ENCODE measurements at regions not wholly inside any gene's neighbourhood (a gene's known extent, or its start where the extent isn't known, plus 50 kb on each side); places are given as distances from the start of the nearest gene placed in this dataset.

GRCh38 chr4:17309567-17310268 lies 202.2 kb downstream of the QDPR start:
- DNase-seq (ENCODE audit: low spot score) (no peak), ATAC-seq (no peak)
- H3K4me3 Mint-ChIP-seq: no peak overlapping the region
- Histone ChIP-seq H3K9me2 (ENCODE audit: insufficient read depth) (peaks cover 4% of the 10 kb centered on the region; the same call in 1 of the 2 replicates), H3K4me3 (no peak overlapping the region), H3K27me3 (ENCODE audit: insufficient read depth) (no peaks in the 10 kb centered on the region), H3K4me1 (ENCODE audit: insufficient read depth) (no peaks in the 10 kb centered on the region), H3K4me2 (no peak overlapping the region), H3K79me2 (replicated peaks; ENCODE audit: insufficient read depth) (no peaks in the 10 kb centered on the region), H4K20me1 (replicated peaks; ENCODE audit: insufficient read depth) (no peaks in the 10 kb centered on the region), H3F3A (replicated peaks; ENCODE audit: low read depth) (no peaks in the 10 kb centered on the region), H3K36me3 (ENCODE audit: insufficient read depth) (no peaks in the 10 kb centered on the region), H3K27ac (ENCODE audit: low read depth) (no peak overlapping the region), H2AFZ (no peak overlapping the region)
- H3K9me3 Mint-ChIP-seq: no peaks in the 10 kb centered on the region
- no peak overlapping the region for H3K27ac Mint-ChIP-seq
- TF ChIP-seq JUNB (IDR thresholded peaks at IDR 0.05; ENCODE audit: unreplicated experiment): no peak
- TF ChIP-seq REST (IDR thresholded peaks at IDR 0.05; ENCODE audit: unreplicated experiment): no peak
- H3K27me3 Mint-ChIP-seq (ENCODE audit: insufficient read depth, low read depth, poor library complexity): no peaks in the 10 kb centered on the region
- no peaks in the 10 kb centered on the region for H3K4me1 Mint-ChIP-seq
- no peaks in the 10 kb centered on the region for H3K36me3 Mint-ChIP-seq (ENCODE audit: low read depth)

- no peak for ATAC-seq
- Mint-ChIP-seq H3K27me3 (ENCODE audit: insufficient read depth, low read depth, poor library complexity) (peaks cover 3% of the 10 kb centered on the region), H3K4me3 (no peak overlapping the region), H3K9me3 (no peaks in the 10 kb centered on the region), H3K36me3 (ENCODE audit: low read depth) (no peaks in the 10 kb centered on the region), H3K27ac (no peak overlapping the region), H3K4me1 (peaks cover 8% of the 10 kb centered on the region)
- Histone ChIP-seq H3K4me2 (no peak overlapping the region), H3K79me2 (replicated peaks; ENCODE audit: insufficient read depth) (no peaks in the 10 kb centered on the region), H3K27me3 (ENCODE audit: insufficient read depth) (no peaks in the 10 kb centered on the region), H3K27ac (ENCODE audit: low read depth) (no peak overlapping the region), H3F3A (replicated peaks; ENCODE audit: low read depth) (no peaks in the 10 kb centered on the region), H4K20me1 (replicated peaks; ENCODE audit: insufficient read depth) (no peaks in the 10 kb centered on the region), H3K4me1 (ENCODE audit: insufficient read depth) (no peaks in the 10 kb centered on the region), H2AFZ (no peak overlapping the region), H3K36me3 (ENCODE audit: insufficient read depth) (no peaks in the 10 kb centered on the region), H3K4me3 (no peak overlapping the region), H3K9me2 (ENCODE audit: insufficient read depth) (no peaks in the 10 kb centered on the region)
- no peak for DNase-seq (ENCODE audit: low spot score)
- TF ChIP-seq EZH2phosphoT487 (IDR thresholded peaks at IDR 0.05; ENCODE audit: unreplicated experiment) (no peak), REST (IDR thresholded peaks at IDR 0.05; ENCODE audit: unreplicated experiment) (no peak), ZNF462 (CRISPR knock-in tag; IDR thresholded peaks at IDR 0.05) (no peak), POLR2AphosphoS5 (IDR thresholded peaks at IDR 0.05; ENCODE audit: low read depth) (no peak), ZNF114 (CRISPR knock-in tag; IDR thresholded peaks at IDR 0.05) (no peak), CREB1 (CRISPR knock-in tag; IDR thresholded peaks at IDR 0.05; ENCODE audit: low read depth) (no peak), STAT1 (IDR thresholded peaks at IDR 0.05; ENCODE audit: unreplicated experiment) (no peak)
These were observed 210.0 kb downstream of the QDPR start for GRCh38 chr4:17301869-17302268.

Measured in GM23338 (cell line).